ENCODE measurements at regions not wholly inside any gene's neighbourhood (a gene's known extent, or its start where the extent isn't known, plus 50 kb on each side); places are given as distances from the start of the nearest gene placed in this dataset.

- H3K9me3 Mint-ChIP-seq = no peaks in the 10 kb centered on the region
- no peak overlapping the region for H3K56ac ChIP-seq (ENCODE audit: insufficient read length, low read depth, low read length)
- no peak overlapping the region for H2AK5ac ChIP-seq (ENCODE audit: insufficient read length, low read length)
- no peak overlapping the region for H3K9ac ChIP-seq (ENCODE audit: extremely low read depth, insufficient read length, low read length)
- H3K4me2 ChIP-seq (ENCODE audit: insufficient read depth, insufficient read length, low read length) = no peak overlapping the region
- no peak overlapping the region for H3K18ac ChIP-seq (ENCODE audit: insufficient read length, low read depth, low read length)
- no peak overlapping the region for H4K8ac ChIP-seq (replicated peaks; ENCODE audit: insufficient read length, low read depth, low read length)
- H3K27ac Mint-ChIP-seq = no peak overlapping the region
- H3K4me1 Mint-ChIP-seq = peaks cover 7 to 8% of the 10 kb centered on the region in 2 experiments; a peak in 3 of 4 replicates
- H3K79me1 ChIP-seq (ENCODE audit: insufficient read depth, low read depth, low read length, poor library complexity, severe bottlenecking) = no peaks in the 10 kb centered on the region
- no peak overlapping the region for H4K91ac ChIP-seq (ENCODE audit: insufficient read length, low read depth, low read length)
- H3K4me3 Mint-ChIP-seq = no peak overlapping the region
- no CpG with 5 or more reads among the region's 4 CpGs for WGBS (ENCODE audit: extremely low coverage, insufficient read length, low lambda C conversion rate)
- no peak overlapping the region for H3K14ac ChIP-seq (ENCODE audit: insufficient read depth, low read length)
- H2BK5ac ChIP-seq (ENCODE audit: insufficient read length, low read length) = no peak overlapping the region
- no peak overlapping the region for H3K27ac ChIP-seq (ENCODE audit: insufficient read length, low read depth, low read length)
- H2BK20ac ChIP-seq (ENCODE audit: low read depth, low read length, poor library complexity, severe bottlenecking) = no peak overlapping the region
- no peak overlapping the region for H2BK12ac ChIP-seq (ENCODE audit: insufficient read length, low read depth, low read length)
- no peaks in the 10 kb centered on the region for H3K79me2 ChIP-seq (ENCODE audit: insufficient read depth, low read length)
- no peak overlapping the region for H2BK15ac ChIP-seq (ENCODE audit: low read depth, low read length)
- H3K4me1 ChIP-seq (ENCODE audit: insufficient read depth, low read length) = no peaks in the 10 kb centered on the region; the same call in 1 of the 2 replicates
- no peaks in the 10 kb centered on the region for H3K9me3 ChIP-seq (ENCODE audit: control insufficient read depth, low read depth, low read length)
- H3K23me2 ChIP-seq (ENCODE audit: insufficient read length, low read depth, low read length, poor library complexity, severe bottlenecking) = no peaks in the 10 kb centered on the region
- no peak overlapping the region for H3K4ac ChIP-seq (ENCODE audit: low read depth, low read length)
- no peaks in the 10 kb centered on the region for H4K20me1 ChIP-seq (ENCODE audit: control insufficient read depth, insufficient read depth, insufficient read length)
- H3K27me3 ChIP-seq (ENCODE audit: insufficient read depth, low read length) = no peaks in the 10 kb centered on the region
- H3K27me3 Mint-ChIP-seq (ENCODE audit: low read depth) = no peaks in the 10 kb centered on the region
- H3K36me3 Mint-ChIP-seq (ENCODE audit: insufficient read depth in 1 of 3, low read depth in 3 of 3) = no peaks in the 10 kb centered on the region
- no peak overlapping the region for H4K5ac ChIP-seq (ENCODE audit: insufficient read length, low read depth, low read length)
- no peak overlapping the region for H3T11ph ChIP-seq (ENCODE audit: low read length)
- no peak overlapping the region for H3K23ac ChIP-seq (ENCODE audit: insufficient read length, low read depth, low read length)
- H2AFZ ChIP-seq (ENCODE audit: low read length) = no peak overlapping the region
- DNase-seq = no peak
- no peak for TF ChIP-seq CTCF (conservative IDR thresholded peaks at IDR 0.05)
- no peak overlapping the region for H2BK120ac ChIP-seq (ENCODE audit: low read depth, low read length, poor library complexity, severe bottlenecking)
Measured at GRCh38 chr6:126927841-126928240, 190.6 kb upstream of the RSPO3 start.

Data from H9 (cell line).